GM23338 (cell line): ENCODE measurements at regions not wholly inside any gene's neighbourhood (a gene's known extent, or its start where the extent isn't known, plus 50 kb on each side); places are given as distances from the start of the nearest gene placed in this dataset.

Experiments used
- CREB1 ChIP-seq: fragments of 250-450 bp; sonication (Bioruptor Pico); IDR thresholded peaks from 2 replicates; pipeline ENCODE4 v1.5.0; 2020; ENCODE audit warnings: low read depth, mild to moderate bottlenecking, moderate library complexity
- CTCF ChIP-seq, 2 experiments: fragments of 200-600 bp in 1 of 2; sonication (generic) in 1 of 2; conservative IDR thresholded peaks; 2 replicates each; pipeline versions ENCODE4 v1.5.1 to v1.6.1; 2016 to 2017; ENCODE audit warnings: antibody characterized with exemption in 2 of 2, low read depth in 2 of 2, mild to moderate bottlenecking in 2 of 2, moderate library complexity in 1 of 2
- ETS1 ChIP-seq: IDR thresholded peaks from 2 replicates; pipeline ENCODE4 v1.6.1; 2016; ENCODE audit warnings: antibody characterized with exemption
- EZH2 ChIP-seq: fragments of 200-600 bp; sonication (generic); IDR thresholded peaks from one replicate; pipeline ENCODE4 v1.8.0; 2017; ENCODE audit warnings: antibody characterized with exemption, mild to moderate bottlenecking, low read depth; ENCODE audit not compliant: unreplicated experiment
- EZH2phosphoT487 ChIP-seq: fragments of 200-600 bp; sonication (generic); IDR thresholded peaks from one replicate; pipeline ENCODE4 v1.8.1; 2018; ENCODE audit warnings: antibody characterized with exemption; ENCODE audit not compliant: unreplicated experiment
- JUNB ChIP-seq: IDR thresholded peaks from one replicate; pipeline ENCODE4 v1.6.1; 2016; ENCODE audit warnings: antibody characterized with exemption; ENCODE audit not compliant: unreplicated experiment
- NANOG ChIP-seq: IDR thresholded peaks from 2 replicates; pipeline ENCODE4 v1.6.1; 2016; ENCODE audit warnings: antibody characterized with exemption, borderline replicate concordance
- POLR2AphosphoS5 ChIP-seq: IDR thresholded peaks from 2 replicates; pipeline ENCODE4 v1.6.1; 2016; ENCODE audit warnings: antibody characterized with exemption, low read depth
- REST ChIP-seq: IDR thresholded peaks from one replicate; pipeline ENCODE4 v1.6.1; 2018; ENCODE audit warnings: antibody characterized with exemption; ENCODE audit not compliant: unreplicated experiment
- STAT1 ChIP-seq: IDR thresholded peaks from one replicate; pipeline ENCODE4 v1.6.1; 2016; ENCODE audit warnings: antibody characterized with exemption; ENCODE audit not compliant: unreplicated experiment
- ZNF114 ChIP-seq: fragments of 250-450 bp; sonication (Bioruptor Pico); IDR thresholded peaks from 2 replicates; pipeline ENCODE4 v1.5.0; 2020; ENCODE audit warnings: mild to moderate bottlenecking, moderate library complexity
- ZNF331 ChIP-seq: fragments of 250-450 bp; sonication (Bioruptor Pico); IDR thresholded peaks from 2 replicates; pipeline ENCODE4 v1.5.0; 2020; ENCODE audit warnings: low read depth, mild to moderate bottlenecking, moderate library complexity
- ZNF462 ChIP-seq: fragments of 250-450 bp; sonication (Bioruptor Pico); IDR thresholded peaks from 2 replicates; pipeline ENCODE4 v1.5.0; 2020; ENCODE audit warnings: mild to moderate bottlenecking, moderate library complexity

- TF ChIP-seq CTCF (conservative IDR thresholded peaks at IDR 0.05; ENCODE audit: low read depth in 2 of 2): no peak
- TF ChIP-seq POLR2AphosphoS5: no peak
- TF ChIP-seq EZH2phosphoT487: no peak
- TF ChIP-seq ETS1: no peak
- no peak for TF ChIP-seq CREB1
- TF ChIP-seq EZH2: no peak
- TF ChIP-seq REST: no peak
- TF ChIP-seq ZNF114 (CRISPR knock-in tag): no peak
- no peak for TF ChIP-seq ZNF462 (CRISPR knock-in tag)
- TF ChIP-seq NANOG: no peak
- no peak for TF ChIP-seq JUNB
- no peak for TF ChIP-seq STAT1
- TF ChIP-seq ZNF331 (CRISPR knock-in tag): no peak
These were observed 833.7 kb downstream of the ROBO2 start for GRCh38 chr3:77873598-77873997.
